Astrocyte of the hippocampus (primary cell): ENCODE measurements at regions not wholly inside any gene's neighbourhood (a gene's known extent, or its start where the extent isn't known, plus 50 kb on each side); places are given as distances from the start of the nearest gene placed in this dataset.
"Not testable (repeated sequence)": the region's sequence is repeated elsewhere in the genome, so short reads cannot be mapped to it uniquely, and the experiment has no call there.

Experiments used
- DNase-seq: peaks from one replicate; pipeline ENCODE4 v3.0.0; 2011; ENCODE audit warnings: low read depth, low spot score

DNA sequence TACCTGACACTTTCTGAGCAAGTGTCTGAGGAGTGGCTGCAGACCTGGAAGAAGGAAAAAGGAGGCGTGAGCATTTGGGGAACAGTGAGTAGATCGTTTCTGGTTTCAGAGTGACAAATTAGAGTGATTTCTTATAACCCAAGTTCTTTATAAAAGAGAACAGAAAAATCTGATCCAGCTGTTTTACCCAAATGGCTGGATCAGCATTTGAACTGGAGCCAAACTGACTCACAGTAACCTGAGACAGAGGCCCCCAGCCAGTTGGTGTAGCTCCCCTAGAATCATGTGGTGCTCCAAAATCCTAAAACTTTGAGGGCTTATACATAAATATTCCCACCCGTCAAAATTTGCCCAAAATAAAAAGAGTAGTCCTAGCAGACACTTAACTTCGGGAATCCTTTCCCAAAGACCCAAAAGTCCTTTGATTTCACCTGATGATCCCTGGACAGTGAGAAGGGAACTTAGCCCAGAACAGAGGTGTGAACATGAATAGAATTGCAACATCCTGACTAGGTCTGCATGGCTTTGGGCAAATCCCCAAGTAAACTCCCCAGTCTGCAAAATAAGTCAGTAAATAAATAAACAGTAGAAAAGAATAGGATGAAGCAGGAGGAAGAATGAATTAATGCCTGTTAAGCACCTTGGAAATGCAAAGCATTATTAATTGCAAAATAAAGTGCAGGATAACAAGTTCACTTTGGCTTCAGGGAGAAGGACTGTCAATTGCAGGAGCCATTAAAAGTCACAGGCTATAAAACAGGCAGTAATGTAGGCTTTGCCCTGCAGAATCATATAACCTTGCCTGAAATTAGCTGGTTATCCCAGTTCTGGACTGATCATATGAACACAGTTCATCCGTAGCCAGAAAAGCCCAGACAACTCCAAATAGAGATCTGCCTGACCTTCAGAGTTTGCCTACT lies 262.0 kb upstream of the JARID2 start:
- DNase-seq, result no peak

DNA sequence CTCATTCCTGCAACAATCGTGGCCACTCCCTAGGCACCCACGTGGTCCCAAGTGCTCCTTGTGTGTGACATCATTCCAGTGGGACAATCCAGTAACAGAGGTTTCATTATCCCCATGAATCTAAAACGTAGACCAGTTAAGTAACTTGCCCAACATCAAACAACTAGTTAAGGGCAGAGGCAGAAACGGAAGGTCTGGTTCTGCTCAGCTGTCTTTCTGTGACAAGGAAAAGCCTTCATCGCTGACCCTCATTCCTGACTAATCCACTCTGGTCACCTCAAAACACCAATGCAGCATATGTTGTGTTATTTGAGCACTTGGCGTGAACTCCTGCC lies 261.4 kb upstream of the JARID2 start:
- DNase-seq, result no peak

- DNase-seq, result no peak
Measured at GRCh38 chr6:14985366-14985765, 260.5 kb upstream of the JARID2 start.

DNA sequence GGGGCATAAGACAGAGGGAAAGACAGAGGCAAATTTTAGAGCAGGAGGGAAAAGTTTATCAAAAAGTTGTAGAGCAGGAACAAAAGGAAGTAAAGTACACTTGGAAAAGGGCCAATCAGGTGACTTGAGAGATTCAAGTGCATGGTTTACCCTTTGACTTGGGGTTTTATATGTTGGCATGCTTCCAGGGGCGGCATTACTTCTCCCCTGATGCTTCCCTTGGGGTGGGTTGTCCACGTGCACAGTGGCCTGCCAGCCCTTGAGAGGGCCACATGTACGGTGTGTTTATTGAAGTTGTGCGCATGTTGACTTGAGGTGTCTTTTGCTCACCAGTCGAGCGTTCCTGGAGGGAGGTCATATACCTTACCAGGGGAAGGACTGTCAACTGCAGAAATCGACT lies 259.5 kb upstream of the JARID2 start:
- no peak for DNase-seq

DNA sequence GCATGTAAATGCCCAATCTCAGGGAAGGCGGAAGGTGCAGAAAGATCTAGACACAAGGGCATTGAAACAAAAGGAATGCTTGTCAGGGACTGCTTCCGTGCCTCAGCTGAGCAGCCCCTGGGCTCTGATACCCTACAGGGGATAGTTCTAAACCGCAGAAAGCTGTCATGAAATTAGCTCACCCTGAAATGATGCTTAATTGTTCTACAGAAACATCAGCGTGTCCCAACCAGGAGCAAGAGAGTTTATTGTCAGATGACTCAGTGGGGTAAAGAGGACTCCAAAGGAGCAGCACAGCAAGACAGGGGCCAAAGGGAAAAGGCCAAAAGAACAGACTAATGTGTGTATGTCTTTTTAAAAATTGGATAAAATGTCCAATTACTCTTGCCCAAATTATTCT lies 258.4 kb upstream of the JARID2 start:
- DNase-seq, result no peak

DNA sequence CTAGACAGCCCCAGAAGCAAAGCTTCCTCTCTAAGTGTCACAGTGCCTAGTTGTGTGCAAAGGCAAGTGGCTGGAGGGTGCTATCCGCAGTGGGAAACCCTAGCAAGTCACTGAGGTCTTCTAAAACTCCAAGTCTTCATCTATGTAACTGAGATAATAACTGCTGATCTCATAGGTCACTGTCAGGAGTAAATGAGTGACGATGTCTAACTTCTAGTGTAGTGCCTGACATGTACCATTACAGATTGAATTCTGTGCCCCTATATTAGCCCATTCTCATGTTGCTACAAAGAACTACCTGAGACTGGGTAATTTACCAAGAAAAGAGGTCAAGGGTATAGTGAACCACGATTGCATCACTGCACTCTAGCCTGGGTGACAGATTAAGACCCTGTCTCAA lies 253.5 kb upstream of the JARID2 start:
- no peak for DNase-seq

- DNase-seq, result no peak
Measured at GRCh38 chr6:14995208-14995607, 250.7 kb upstream of the JARID2 start.

GRCh38 chr6:14995966-14996602 lies 249.8 kb upstream of the JARID2 start:
- DNase-seq, result no peak

DNA sequence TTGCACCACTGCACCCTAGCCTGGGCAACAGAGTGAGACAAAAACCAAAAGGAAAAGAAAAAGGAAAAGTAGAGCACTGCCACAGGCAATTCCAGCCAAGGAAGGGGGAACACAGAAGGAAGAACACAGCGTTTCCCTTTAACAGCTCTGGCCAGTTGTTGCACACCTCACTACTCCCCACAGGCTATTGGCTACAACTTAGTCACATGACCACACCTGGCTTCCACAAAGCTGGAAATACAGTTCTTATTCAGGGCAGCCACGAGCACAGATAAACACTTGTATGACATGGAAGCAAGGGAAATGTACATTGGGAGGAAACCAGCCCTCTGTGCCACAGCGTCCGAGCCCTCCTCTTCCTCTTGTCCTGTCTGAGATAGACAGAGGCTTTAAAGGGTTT lies 249.0 kb upstream of the JARID2 start:
- DNase-seq, result no peak

DNA sequence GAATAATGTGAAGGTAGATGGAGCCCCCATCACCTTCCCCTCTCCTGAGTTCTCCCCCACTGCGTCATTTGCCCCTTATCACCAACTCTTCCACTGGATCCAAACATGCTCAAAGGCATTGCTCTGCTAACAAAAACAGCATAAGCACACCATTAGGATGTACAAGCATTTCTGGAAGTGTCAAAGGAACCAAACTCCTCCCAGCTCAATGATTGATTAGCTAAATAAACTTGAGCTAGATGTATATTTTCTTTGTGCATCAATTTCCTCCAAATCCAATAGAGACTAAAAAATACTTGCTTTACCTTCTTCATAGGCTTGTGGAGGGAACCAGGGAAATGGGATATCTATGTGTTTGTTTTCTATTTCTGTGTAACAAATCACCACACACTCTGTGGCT lies 248.4 kb upstream of the JARID2 start:
- DNase-seq, result no peak

DNA sequence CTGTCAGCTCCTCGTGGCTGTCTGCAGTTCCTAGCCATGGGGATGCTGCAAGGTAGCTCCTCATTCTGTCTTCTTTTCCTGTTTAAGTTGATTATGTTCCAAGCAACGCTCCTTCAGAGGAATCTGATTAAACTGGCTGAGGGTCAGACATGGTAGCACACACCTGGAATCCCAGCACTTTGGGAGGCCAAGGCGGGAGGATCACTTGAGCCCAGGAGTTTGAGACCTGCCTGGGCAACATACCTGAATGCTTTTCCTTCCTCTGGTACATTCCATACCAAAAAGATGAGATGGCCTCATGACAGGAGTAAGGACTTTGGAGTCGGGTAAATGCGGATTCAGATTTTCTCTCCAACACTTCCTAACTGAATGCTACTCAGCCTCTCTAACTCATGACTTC lies 246.8 kb upstream of the JARID2 start:
- no peak for DNase-seq

DNA sequence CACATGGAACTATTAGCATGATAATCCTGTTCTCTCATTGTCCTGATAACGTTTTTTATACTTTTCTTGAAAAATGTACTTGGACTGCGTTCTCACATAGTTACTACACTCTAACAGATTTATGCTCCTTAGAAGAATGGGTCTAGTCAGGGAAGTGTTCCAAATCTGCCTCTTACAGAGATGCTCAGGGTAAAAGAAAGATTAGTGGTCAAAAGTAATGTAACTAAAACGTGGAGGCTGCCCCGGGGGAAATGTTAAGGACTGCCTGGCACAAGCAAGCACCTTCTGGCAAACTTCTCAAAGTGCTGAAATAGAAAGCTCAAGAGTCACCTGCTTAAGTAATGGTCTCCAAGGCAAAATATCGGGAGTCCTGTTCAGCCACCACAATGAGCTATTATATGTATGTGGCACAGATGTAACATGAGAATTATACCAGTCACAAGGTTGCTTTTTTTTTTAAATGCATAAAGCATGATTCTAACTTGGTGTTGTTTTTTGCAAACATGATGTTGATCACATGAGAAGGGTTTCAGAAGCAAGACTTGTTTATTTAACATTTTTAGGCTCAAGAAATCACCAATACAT lies 244.5 kb upstream of the JARID2 start:
- peak; percentile 12 for DNase-seq

GRCh38 chr6:15008269-15008668 lies 237.6 kb upstream of the JARID2 start:
- no peak for DNase-seq

DNA sequence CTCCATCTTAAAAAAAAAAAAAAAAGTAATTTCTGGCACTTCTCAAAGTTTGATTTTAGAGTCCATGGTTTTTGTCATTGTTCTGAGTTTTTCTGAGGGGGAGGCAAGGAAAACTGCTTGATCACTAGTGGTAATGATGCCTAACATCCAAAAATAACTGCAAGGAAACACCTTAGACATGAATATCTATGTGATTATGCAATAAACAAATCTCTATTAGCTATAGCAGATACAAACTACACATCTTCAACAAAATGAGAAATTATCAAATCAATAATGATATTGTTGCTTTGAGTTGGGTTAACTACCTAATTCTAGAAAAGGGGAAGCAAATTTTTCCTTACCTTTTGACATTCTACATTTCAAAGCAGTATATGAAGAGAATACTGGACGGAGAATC lies 230.9 kb upstream of the JARID2 start:
- DNase-seq, result no peak

GRCh38 chr6:15016813-15017212 lies 229.1 kb upstream of the JARID2 start:
- DNase-seq, result no peak

DNA sequence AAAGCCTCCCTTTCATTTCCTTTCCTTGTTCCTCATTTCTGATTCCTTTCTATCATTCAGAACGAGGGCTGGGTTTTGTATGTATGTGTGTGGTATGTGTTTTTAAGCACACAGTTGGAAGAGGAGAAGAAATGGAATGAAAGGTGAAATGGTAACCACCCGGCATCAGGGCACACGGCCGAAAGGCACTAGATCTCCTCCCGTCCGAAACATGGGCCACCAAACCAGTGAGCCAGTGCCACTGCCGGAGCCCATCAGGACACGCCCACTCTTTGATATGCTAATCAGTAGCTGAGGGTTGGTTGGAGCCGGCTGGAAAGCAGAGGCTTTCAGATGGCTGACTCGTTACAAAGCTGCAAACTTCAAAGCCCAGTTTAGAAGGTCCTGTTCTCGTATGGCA lies 228.6 kb upstream of the JARID2 start:
- peak; percentile 55 for DNase-seq

GRCh38 chr6:15017803-15018202 lies 228.1 kb upstream of the JARID2 start:
- no peak for DNase-seq

- no peak for DNase-seq
Measured at GRCh38 chr6:15020119-15020770, 225.6 kb upstream of the JARID2 start.

GRCh38 chr6:15021074-15021473 lies 224.8 kb upstream of the JARID2 start:
- DNase-seq, result no peak

DNA sequence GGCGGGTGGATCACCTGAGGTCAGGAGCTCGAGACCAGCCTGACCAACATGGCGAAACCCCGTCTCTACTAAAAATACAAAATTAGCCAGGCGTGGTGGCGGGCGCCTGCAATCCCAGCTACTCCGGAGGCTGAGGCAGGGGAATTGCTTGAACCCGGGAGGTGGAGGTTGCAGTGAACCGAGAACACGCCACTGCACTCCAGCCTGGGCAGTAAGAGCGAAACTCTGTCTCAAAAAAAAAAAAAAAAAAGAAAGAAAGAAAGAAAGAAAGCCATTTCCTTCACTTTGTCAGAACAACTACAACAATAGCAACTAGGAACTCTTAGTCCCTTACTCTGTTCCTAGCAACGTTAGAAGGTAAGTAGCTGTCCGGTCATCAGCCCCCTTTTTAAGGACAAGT lies 222.9 kb upstream of the JARID2 start:
- not testable (repeated sequence) for DNase-seq

DNA sequence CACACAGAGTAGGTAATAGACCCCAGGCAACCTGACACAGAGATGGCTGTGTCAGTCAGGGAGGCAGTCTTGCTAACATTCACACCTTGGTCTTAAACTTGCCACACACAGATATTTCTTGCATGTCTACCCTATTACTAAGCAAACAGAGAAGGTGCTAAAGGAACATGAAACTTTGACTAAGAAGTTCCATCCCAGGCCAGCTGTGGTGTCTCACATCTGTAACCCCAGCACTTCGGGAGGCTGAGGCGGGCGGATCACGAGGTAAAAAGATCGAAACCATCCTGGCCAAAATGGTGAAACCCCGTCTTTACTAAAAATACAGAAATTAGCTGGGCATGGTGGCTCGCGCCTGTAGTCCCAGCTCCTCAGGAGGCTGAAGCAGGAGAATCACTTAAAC lies 222.4 kb upstream of the JARID2 start:
- DNase-seq, result no peak

- no peak for DNase-seq
Measured at GRCh38 chr6:15025446-15025845, 220.4 kb upstream of the JARID2 start.
